ENCODE measurements at regions not wholly inside any gene's neighbourhood (a gene's known extent, or its start where the extent isn't known, plus 50 kb on each side); places are given as distances from the start of the nearest gene placed in this dataset.

GRCh38 chr6:134416418-134417154, 98.7 kb upstream of the SGK1 start (continued):
- TF ChIP-seq GTF2F1 (IDR thresholded peaks at IDR 0.05; ENCODE audit: borderline replicate concordance, low read depth, low read length) (no peak), CBX8 (IDR thresholded peaks at IDR 0.05; ENCODE audit: borderline replicate concordance, low read depth, low read length) (no peak), RXRA (IDR thresholded peaks at IDR 0.05; ENCODE audit: insufficient read depth, low read depth, low read length) (no peak), GABPA (IDR thresholded peaks at IDR 0.05; ENCODE audit: borderline replicate concordance, insufficient read depth, low read length) (no peak), POU5F1 (IDR thresholded peaks at IDR 0.05; ENCODE audit: low read depth, low read length) (no peak), CHD2 (IDR thresholded peaks at IDR 0.05; ENCODE audit: low read length) (no peak), ZNF274 (IDR thresholded peaks at IDR 0.05; ENCODE audit: borderline replicate concordance, extremely low read depth, low read length) (no peak), CREB1 (IDR thresholded peaks at IDR 0.05) (no peak), SIX5 (IDR thresholded peaks at IDR 0.05; ENCODE audit: low read depth, low read length) (no peak)
